ENCODE measurements at regions not wholly inside any gene's neighbourhood (a gene's known extent, or its start where the extent isn't known, plus 50 kb on each side); places are given as distances from the start of the nearest gene placed in this dataset.

GRCh38 chr4:12389604-12390003 is 960.9 kb upstream of the HS3ST1 start (continued):
- TF ChIP-seq PAXIP1 (CRISPR knock-in tag; conservative IDR thresholded peaks at IDR 0.05) (no peak), ZNF20 (CRISPR knock-in tag; IDR thresholded peaks at IDR 0.05) (no peak), ZNF562 (CRISPR knock-in tag; IDR thresholded peaks at IDR 0.05; ENCODE audit: borderline replicate concordance) (no peak), RNF2 (conservative IDR thresholded peaks at IDR 0.05; ENCODE audit: low read depth) (no peak), ZBTB46 (CRISPR knock-in tag; IDR thresholded peaks at IDR 0.05; ENCODE audit: borderline replicate concordance) (no peak), ZNF331 (CRISPR knock-in tag; IDR thresholded peaks at IDR 0.05) (no peak)
- TF ChIP-seq, protein P1, sequence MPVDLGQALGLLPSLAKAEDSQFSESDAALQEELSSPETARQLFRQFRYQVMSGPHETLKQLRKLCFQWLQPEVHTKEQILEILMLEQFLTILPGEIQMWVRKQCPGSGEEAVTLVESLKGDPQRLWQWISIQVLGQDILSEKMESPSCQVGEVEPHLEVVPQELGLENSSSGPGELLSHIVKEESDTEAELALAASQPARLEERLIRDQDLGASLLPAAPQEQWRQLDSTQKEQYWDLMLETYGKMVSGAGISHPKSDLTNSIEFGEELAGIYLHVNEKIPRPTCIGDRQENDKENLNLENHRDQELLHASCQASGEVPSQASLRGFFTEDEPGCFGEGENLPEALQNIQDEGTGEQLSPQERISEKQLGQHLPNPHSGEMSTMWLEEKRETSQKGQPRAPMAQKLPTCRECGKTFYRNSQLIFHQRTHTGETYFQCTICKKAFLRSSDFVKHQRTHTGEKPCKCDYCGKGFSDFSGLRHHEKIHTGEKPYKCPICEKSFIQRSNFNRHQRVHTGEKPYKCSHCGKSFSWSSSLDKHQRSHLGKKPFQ (CRISPR knock-in tag; IDR thresholded peaks at IDR 0.05; ENCODE audit: insufficient replicate concordance), result no peak

Measured in HepG2 (cell line).